Mononuclear cell (primary cell): ENCODE measurements at regions not wholly inside any gene's neighbourhood (a gene's known extent, or its start where the extent isn't known, plus 50 kb on each side); places are given as distances from the start of the nearest gene placed in this dataset.

Experiments used
- H3K27me3 ChIP-seq: 2 replicates; pipeline ENCODE4 v1.6.0; 2011; ENCODE audit warnings: low read length, control low read depth; ENCODE audit not compliant: insufficient read depth
- H3K4me1 ChIP-seq: 2 replicates; pipeline ENCODE4 v1.5.1; 2011; ENCODE audit warnings: mild to moderate bottlenecking, low read length, control low read depth; ENCODE audit not compliant: insufficient read depth
- H3K4me3 ChIP-seq: 2 replicates; pipeline ENCODE4 v1.5.1; 2011; ENCODE audit warnings: mild to moderate bottlenecking, low read length, moderate library complexity
- H3K9me3 ChIP-seq: 2 replicates; pipeline ENCODE4 v1.5.1; 2011; ENCODE audit warnings: low read depth, mild to moderate bottlenecking, control low read depth, low read length

GRCh38 chr5:61948151-61948550 lies 357.9 kb upstream of the KIF2A start:
- Histone ChIP-seq H3K9me3 (no peaks in the 10 kb centered on the region), H3K4me3 (no peak overlapping the region), H3K4me1 (no peaks in the 10 kb centered on the region), H3K27me3 (no peaks in the 10 kb centered on the region)

DNA sequence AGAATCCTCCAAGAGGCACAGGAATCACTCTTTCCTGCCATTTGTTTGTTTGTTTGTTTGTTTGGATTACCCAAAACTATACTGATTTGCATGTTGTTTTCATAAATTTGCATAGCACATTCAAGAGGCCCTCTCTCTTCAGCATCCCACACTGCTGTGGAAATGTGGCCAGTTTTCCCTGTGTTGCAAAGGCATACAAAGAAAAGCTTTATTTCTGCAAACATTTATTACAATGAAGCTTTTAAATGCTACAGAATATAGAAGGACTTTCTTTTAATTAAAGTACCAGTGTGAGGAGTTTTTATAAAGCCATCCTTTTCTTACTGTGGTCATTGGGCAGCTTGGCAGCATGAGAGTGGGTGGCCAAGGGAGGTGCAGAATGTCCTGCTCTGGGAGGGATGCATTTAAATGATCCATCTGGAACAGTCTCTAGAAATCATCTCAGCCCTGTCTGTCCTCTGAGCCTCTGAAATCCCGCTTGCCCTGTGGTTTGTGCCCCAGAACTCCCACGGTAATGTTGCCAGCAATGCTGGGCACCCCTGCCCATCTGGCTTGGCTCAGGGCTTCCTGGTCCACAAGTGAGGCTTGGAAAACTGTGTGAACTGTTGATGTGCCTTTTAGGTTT lies 356.8 kb upstream of the KIF2A start:
- no peaks in the 10 kb centered on the region for H3K4me1 ChIP-seq

GRCh38 chr5:61949679-61950435 lies 356.1 kb upstream of the KIF2A start:
- Histone ChIP-seq H3K9me3 (no peaks in the 10 kb centered on the region), H3K4me3 (no peak overlapping the region), H3K4me1 (no peaks in the 10 kb centered on the region), H3K27me3 (no peaks in the 10 kb centered on the region)

More for the DNA sequence above, 356.8 kb upstream of the KIF2A start:
- no peaks in the 10 kb centered on the region for H3K27me3 ChIP-seq
- no peak overlapping the region for H3K4me3 ChIP-seq
- no peaks in the 10 kb centered on the region for H3K9me3 ChIP-seq

GRCh38 chr5:61951295-61951694 lies 354.7 kb upstream of the KIF2A start:
- Histone ChIP-seq H3K9me3 (no peaks in the 10 kb centered on the region), H3K27me3 (no peaks in the 10 kb centered on the region), H3K4me3 (no peak overlapping the region), H3K4me1 (no peaks in the 10 kb centered on the region)

DNA sequence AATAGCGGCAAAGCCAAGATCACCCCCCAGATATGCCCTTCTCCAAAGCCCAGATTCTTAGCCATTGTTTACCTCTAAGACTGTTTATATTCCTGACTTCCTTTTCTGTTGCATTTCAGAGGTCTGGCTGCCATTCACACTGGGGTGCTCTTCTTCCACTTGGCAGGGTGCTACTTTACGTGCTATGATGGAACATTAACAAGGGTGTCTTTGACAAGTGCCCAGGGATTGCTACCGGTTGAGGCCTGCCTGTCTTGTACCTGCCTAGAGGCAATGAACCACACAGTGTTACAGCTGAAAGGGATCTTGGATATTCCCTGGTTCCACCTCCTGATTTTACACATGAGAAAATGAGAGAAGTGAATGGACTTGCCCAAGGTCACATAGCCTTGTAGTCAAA lies 352.1 kb upstream of the KIF2A start:
- Histone ChIP-seq H3K4me1 (no peaks in the 10 kb centered on the region), H3K9me3 (no peaks in the 10 kb centered on the region), H3K4me3 (no peak overlapping the region), H3K27me3 (no peaks in the 10 kb centered on the region)

- Histone ChIP-seq H3K27me3 (no peaks in the 10 kb centered on the region), H3K4me1 (no peaks in the 10 kb centered on the region)
Observed at GRCh38 chr5:61964201-61964600, 341.8 kb upstream of the KIF2A start.

GRCh38 chr5:61965069-61965468 lies 340.9 kb upstream of the KIF2A start:
- Histone ChIP-seq H3K9me3 (no peaks in the 10 kb centered on the region), H3K27me3 (no peaks in the 10 kb centered on the region), H3K4me1 (no peaks in the 10 kb centered on the region), H3K4me3 (no peak overlapping the region)

More at GRCh38 chr5:61964201-61964600, 341.8 kb upstream of the KIF2A start:
- Histone ChIP-seq H3K4me3 (no peak overlapping the region), H3K9me3 (no peaks in the 10 kb centered on the region)

GRCh38 chr5:61965490-61965889 lies 340.5 kb upstream of the KIF2A start:
- no peaks in the 10 kb centered on the region for H3K9me3 ChIP-seq
- no peak overlapping the region for H3K4me3 ChIP-seq
- no peaks in the 10 kb centered on the region for H3K27me3 ChIP-seq
- no peaks in the 10 kb centered on the region for H3K4me1 ChIP-seq

- no peaks in the 10 kb centered on the region for H3K27me3 ChIP-seq
- no peak overlapping the region for H3K4me3 ChIP-seq
- H3K4me1 ChIP-seq: no peaks in the 10 kb centered on the region
- H3K9me3 ChIP-seq: no peaks in the 10 kb centered on the region
Observed at GRCh38 chr5:61966296-61966955, 339.6 kb upstream of the KIF2A start.

GRCh38 chr5:61966997-61967396 lies 339.0 kb upstream of the KIF2A start:
- Histone ChIP-seq H3K9me3 (no peaks in the 10 kb centered on the region), H3K4me1 (no peaks in the 10 kb centered on the region), H3K27me3 (no peaks in the 10 kb centered on the region), H3K4me3 (no peak overlapping the region)

GRCh38 chr5:61967681-61968080 lies 338.3 kb upstream of the KIF2A start:
- Histone ChIP-seq H3K9me3 (no peaks in the 10 kb centered on the region), H3K4me3 (no peak overlapping the region), H3K4me1 (no peaks in the 10 kb centered on the region), H3K27me3 (no peaks in the 10 kb centered on the region)

GRCh38 chr5:61969347-61969746 lies 336.7 kb upstream of the KIF2A start:
- no peaks in the 10 kb centered on the region for H3K27me3 ChIP-seq
- H3K4me1 ChIP-seq: no peaks in the 10 kb centered on the region
- H3K4me3 ChIP-seq: no peak overlapping the region
- no peaks in the 10 kb centered on the region for H3K9me3 ChIP-seq

DNA sequence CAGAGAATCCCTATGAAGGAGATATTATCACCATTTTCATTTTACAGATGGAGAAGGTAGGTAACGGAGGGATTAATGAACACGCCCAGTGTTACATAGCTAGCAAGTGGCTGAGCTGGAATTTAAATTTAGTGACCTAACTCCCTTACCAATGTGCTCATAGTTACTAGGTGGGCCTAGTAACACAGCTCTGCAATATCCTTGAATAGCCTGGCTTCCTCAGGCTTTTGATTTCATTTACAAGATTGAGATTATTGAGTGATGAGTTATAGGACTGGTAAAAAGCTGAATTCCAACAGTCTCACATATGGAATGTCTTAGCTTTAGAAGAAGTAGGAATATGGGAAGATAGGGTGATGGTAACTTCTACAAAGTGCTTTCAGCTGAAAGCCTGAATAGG lies 336.3 kb upstream of the KIF2A start:
- Histone ChIP-seq H3K4me1 (no peaks in the 10 kb centered on the region), H3K27me3 (no peaks in the 10 kb centered on the region), H3K4me3 (no peak overlapping the region), H3K9me3 (no peaks in the 10 kb centered on the region)

DNA sequence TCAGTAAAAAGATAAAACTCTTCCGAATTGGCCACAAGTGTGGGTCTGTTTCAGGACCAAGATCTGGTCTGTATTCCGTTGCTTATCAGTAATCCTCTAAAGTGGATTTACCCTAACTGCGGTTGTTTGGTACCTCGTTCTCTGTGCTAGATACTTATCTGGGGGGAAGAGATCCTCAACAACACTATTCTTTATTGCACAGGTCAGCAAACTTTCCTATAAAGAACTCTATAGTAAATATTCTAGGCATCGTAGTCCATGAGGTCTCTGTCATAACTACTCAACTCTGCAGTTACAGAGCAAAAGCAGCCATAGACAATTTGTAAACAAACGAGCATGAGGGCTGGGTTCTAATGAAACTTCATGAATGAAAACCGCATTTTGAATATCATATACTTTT lies 335.8 kb upstream of the KIF2A start:
- Histone ChIP-seq H3K27me3 (no peaks in the 10 kb centered on the region), H3K4me1 (no peaks in the 10 kb centered on the region), H3K9me3 (no peaks in the 10 kb centered on the region), H3K4me3 (no peak overlapping the region)

GRCh38 chr5:61974680-61975079 lies 331.3 kb upstream of the KIF2A start:
- no peaks in the 10 kb centered on the region for H3K9me3 ChIP-seq
- H3K4me1 ChIP-seq: no peaks in the 10 kb centered on the region
- no peak overlapping the region for H3K4me3 ChIP-seq

More at GRCh38 chr5:61974680-61975079, 331.3 kb upstream of the KIF2A start:
- H3K27me3 ChIP-seq: no peaks in the 10 kb centered on the region
